Loucy (cell line): ENCODE measurements at regions not wholly inside any gene's neighbourhood (a gene's known extent, or its start where the extent isn't known, plus 50 kb on each side); places are given as distances from the start of the nearest gene placed in this dataset.

Source experiments
- EZH2phosphoT487 ChIP-seq: fragments of 200-600 bp; IDR thresholded peaks from 2 replicates; pipeline ENCODE4 v1.6.1; 2018; ENCODE audit warnings: antibody characterized with exemption, mild to moderate bottlenecking, moderate library complexity, borderline replicate concordance
- TF ChIP-seq, protein P1 (sequence below): fragments of 200-600 bp; sonication (generic); conservative IDR thresholded peaks from 2 replicates; pipeline ENCODE4 v1.5.1; 2014; ENCODE audit warnings: mild to moderate bottlenecking, antibody characterized with exemption, low read length

DNA sequence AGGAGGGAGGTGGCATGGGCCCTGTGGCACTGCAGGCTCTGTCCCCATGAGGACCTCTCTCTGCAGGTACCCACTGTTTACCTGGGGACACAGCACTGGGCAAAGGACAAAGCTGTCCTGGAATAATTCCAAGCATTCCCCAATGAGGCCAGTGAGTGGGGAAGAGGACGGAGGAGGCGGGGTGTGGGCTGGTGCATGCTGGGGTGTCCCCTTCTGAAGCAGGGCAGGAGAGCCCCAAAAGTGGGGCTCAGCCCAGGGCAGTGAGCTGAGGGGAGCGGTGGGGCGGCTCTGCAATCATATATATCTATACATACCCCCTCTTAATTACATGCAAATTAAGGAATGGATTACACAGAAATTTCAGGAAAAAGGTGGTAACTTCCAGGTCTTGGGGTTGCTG is 315.8 kb downstream of the ADGRD1 start:
- TF ChIP-seq, protein P1, sequence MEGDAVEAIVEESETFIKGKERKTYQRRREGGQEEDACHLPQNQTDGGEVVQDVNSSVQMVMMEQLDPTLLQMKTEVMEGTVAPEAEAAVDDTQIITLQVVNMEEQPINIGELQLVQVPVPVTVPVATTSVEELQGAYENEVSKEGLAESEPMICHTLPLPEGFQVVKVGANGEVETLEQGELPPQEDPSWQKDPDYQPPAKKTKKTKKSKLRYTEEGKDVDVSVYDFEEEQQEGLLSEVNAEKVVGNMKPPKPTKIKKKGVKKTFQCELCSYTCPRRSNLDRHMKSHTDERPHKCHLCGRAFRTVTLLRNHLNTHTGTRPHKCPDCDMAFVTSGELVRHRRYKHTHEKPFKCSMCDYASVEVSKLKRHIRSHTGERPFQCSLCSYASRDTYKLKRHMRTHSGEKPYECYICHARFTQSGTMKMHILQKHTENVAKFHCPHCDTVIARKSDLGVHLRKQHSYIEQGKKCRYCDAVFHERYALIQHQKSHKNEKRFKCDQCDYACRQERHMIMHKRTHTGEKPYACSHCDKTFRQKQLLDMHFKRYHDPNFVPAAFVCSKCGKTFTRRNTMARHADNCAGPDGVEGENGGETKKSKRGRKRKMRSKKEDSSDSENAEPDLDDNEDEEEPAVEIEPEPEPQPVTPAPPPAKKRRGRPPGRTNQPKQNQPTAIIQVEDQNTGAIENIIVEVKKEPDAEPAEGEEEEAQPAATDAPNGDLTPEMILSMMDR: no peak
- TF ChIP-seq EZH2phosphoT487: no peak
